ENCODE measurements at regions not wholly inside any gene's neighbourhood (a gene's known extent, or its start where the extent isn't known, plus 50 kb on each side); places are given as distances from the start of the nearest gene placed in this dataset.

GRCh38 chr4:180120068-180120467 lies 2123.1 kb upstream of the TENM3 start:
- Histone ChIP-seq H3K27me3 (ENCODE audit: control insufficient read depth, insufficient read depth, low read length) (no peaks in the 10 kb centered on the region), H3K9me3 (ENCODE audit: control insufficient read depth in 2 of 3, insufficient read depth in 1 of 3, low read length in 3 of 3) (no peaks in the 10 kb centered on the region), H3K4me1 (ENCODE audit: control insufficient read depth in 2 of 3, insufficient read depth in 2 of 3, low read depth in 1 of 3, low read length in 3 of 3) (no peaks in the 10 kb centered on the region), H3K36me3 (ENCODE audit: control insufficient read depth in 2 of 3, insufficient read depth in 3 of 3, low read length in 3 of 3) (no peaks in the 10 kb centered on the region), H3K27ac (ENCODE audit: low read depth in 2 of 2, low read length in 2 of 2) (no peak overlapping the region), H3K4me3 (ENCODE audit: low read length in 3 of 3) (no peak overlapping the region), H3K9ac (ENCODE audit: low read length in 3 of 3) (no peak overlapping the region)
- TF ChIP-seq, protein P1, sequence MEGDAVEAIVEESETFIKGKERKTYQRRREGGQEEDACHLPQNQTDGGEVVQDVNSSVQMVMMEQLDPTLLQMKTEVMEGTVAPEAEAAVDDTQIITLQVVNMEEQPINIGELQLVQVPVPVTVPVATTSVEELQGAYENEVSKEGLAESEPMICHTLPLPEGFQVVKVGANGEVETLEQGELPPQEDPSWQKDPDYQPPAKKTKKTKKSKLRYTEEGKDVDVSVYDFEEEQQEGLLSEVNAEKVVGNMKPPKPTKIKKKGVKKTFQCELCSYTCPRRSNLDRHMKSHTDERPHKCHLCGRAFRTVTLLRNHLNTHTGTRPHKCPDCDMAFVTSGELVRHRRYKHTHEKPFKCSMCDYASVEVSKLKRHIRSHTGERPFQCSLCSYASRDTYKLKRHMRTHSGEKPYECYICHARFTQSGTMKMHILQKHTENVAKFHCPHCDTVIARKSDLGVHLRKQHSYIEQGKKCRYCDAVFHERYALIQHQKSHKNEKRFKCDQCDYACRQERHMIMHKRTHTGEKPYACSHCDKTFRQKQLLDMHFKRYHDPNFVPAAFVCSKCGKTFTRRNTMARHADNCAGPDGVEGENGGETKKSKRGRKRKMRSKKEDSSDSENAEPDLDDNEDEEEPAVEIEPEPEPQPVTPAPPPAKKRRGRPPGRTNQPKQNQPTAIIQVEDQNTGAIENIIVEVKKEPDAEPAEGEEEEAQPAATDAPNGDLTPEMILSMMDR (IDR thresholded peaks at IDR 0.05; ENCODE audit: borderline replicate concordance, extremely low read depth, insufficient read depth), result no peak
- FAIRE-seq (no peak), DNase-seq (no peak)
- intact Hi-C loops (cut with DNase I), result no loop called here

GRCh38 chr4:180134091-180134866 lies 2108.9 kb upstream of the TENM3 start:
- Histone ChIP-seq H3K27me3 (ENCODE audit: control insufficient read depth, insufficient read depth, low read length) (no peaks in the 10 kb centered on the region), H3K9ac (ENCODE audit: low read length in 3 of 3) (peak overlapping the region in 1 of 3 donors; percentile 11), H3K9me3 (ENCODE audit: control insufficient read depth in 2 of 3, insufficient read depth in 1 of 3, low read length in 3 of 3) (no peaks in the 10 kb centered on the region), H3K36me3 (ENCODE audit: control insufficient read depth in 2 of 3, insufficient read depth in 3 of 3, low read length in 3 of 3) (no peaks in the 10 kb centered on the region), H3K27ac (ENCODE audit: low read depth in 2 of 2, low read length in 2 of 2) (no peak overlapping the region), H3K4me1 (ENCODE audit: control insufficient read depth in 2 of 3, insufficient read depth in 2 of 3, low read depth in 1 of 3, low read length in 3 of 3) (no peaks in the 10 kb centered on the region), H3K4me3 (ENCODE audit: low read length in 3 of 3) (peak overlapping the region; percentile 3 to 46 (median 42))
- FAIRE-seq (no peak), DNase-seq (peak in 4 of 5 donors; percentile 33 to 72 (median 60))
- intact Hi-C loops (cut with DNase I), result no loop called here
- TF ChIP-seq, protein P1 (IDR thresholded peaks at IDR 0.05; ENCODE audit: borderline replicate concordance, extremely low read depth, insufficient read depth), result no peak

DNA sequence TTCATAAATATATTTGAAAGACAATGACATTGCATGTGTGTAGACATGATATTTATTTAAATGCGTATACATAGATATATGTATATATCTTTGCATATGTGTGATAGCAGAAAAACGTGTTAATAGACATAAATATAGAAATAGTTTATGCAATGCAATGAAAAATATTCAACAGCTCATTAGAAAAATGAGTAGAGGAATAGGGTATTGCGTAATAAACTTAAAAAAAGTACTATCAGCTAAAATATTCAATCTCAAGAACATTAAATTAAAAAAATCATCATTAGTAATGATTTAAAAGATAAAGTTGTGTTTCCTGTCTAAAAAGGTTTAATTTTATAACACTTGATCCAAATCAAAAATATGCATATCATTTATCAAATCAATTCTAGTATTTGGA lies 2101.5 kb upstream of the TENM3 start:
- TF ChIP-seq, protein P1 (IDR thresholded peaks at IDR 0.05; ENCODE audit: borderline replicate concordance, extremely low read depth, insufficient read depth), result no peak
- Histone ChIP-seq H3K9me3 (ENCODE audit: control insufficient read depth in 2 of 3, insufficient read depth in 1 of 3, low read length in 3 of 3) (no peaks in the 10 kb centered on the region), H3K4me3 (ENCODE audit: low read length in 3 of 3) (no peak overlapping the region), H3K9ac (ENCODE audit: low read length in 3 of 3) (no peak overlapping the region), H3K4me1 (ENCODE audit: control insufficient read depth in 2 of 3, insufficient read depth in 2 of 3, low read depth in 1 of 3, low read length in 3 of 3) (no peaks in the 10 kb centered on the region), H3K27me3 (ENCODE audit: control insufficient read depth, insufficient read depth, low read length) (no peaks in the 10 kb centered on the region), H3K27ac (ENCODE audit: low read depth in 2 of 2, low read length in 2 of 2) (no peak overlapping the region), H3K36me3 (ENCODE audit: control insufficient read depth in 2 of 3, insufficient read depth in 3 of 3, low read length in 3 of 3) (no peaks in the 10 kb centered on the region)
- FAIRE-seq (peak; percentile 63), DNase-seq (no peak)
- intact Hi-C loops (cut with DNase I), result no loop called here

Measured in kidney (tissue), 13 donors.